Activated CD8-positive, alpha-beta memory T cell treated with anti-CD3 and anti-CD28 coated beads for 4 hours (primary cell): ENCODE measurements at regions not wholly inside any gene's neighbourhood (a gene's known extent, or its start where the extent isn't known, plus 50 kb on each side); places are given as distances from the start of the nearest gene placed in this dataset.
"Not testable (repeated sequence)": the region's sequence is repeated elsewhere in the genome, so short reads cannot be mapped to it uniquely, and the experiment has no call there.

Experiments
- DNase-seq, 2 donors: peaks; one replicate each; pipeline ENCODE4 v3.0.0-alpha.2; 2020; ENCODE audit warnings: low read depth in 2 of 2

DNA sequence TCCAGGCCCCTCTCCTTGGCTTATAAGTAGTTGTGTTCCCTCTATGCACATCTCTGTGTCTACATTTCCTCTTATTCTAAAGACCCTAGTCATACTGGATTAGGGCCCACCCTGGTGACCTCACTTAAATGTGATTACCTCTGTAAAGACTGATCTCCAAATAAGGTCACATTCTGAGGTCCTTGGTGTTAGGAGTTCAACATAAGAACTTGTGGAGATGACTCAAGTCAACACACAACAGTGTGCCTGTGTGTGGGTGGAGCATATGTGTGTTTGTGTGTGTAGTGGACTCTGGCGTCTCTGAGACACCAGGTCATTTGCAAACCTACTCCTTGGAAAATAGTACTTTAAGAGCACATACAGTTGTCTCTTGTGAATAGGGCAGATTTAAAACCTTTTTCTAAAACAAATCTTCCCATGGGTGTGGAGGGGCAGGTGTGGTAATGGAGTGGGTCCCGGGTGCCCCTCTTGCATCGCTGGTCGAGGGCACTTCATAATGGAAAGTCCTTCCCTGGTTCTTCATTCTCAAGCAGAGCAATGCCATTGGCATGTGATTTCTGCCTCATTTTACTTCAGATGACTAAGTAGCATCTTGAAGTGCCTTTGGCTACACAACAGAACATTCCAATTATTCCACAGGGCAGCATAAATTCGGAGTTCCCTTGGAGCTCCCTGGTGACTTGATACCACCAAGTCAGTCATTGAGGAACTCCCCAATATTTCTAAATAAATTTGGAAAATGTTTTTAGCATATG lies 84.4 kb downstream of the C9orf152 start:
- no peak for DNase-seq

DNA sequence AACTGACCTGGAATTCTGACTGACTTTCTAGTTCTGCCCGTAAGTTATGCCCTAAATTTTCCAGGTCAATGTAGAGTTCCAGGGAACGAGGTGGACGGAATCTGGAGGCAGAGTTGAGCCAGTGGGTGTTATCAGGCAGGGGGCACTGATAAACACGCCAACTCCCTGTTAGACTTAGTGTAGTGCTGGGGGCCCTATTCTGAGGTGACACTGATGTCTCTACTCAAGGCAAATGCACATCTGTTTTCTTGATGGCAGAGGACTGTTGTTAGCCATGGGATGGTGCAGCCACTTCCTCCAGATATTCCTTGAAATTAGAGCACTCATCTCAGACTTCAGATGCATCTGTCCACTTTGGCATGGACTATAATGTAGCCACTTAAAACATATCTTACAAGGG lies 83.5 kb downstream of the C9orf152 start:
- DNase-seq: no peak

DNA sequence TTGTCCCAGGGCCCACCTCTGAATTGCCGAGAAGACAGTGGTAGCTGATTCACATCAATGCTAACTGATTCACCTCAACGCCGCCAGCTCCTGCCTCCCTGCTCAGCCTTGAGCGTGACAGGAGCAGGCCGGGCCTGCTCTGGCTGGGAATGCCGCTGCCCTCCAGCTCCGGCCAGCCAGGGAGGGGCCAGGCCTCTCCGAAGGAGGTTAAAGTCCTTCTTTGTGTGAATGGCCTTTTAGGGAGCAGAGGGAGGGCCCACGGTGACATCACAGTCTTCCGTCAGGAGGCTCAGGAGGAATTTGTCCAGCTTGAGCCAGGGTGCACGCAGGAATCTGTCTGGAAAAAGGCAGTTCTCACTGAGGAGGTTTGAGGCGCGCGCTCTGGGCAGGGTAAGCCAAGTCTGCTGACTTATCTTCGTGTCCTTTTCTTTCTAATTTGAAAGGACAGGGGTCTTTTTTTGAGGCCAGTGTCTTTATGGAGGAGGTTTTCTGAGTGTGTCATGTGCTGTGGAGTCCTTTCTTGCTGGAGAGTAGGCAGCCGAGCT lies 82.7 kb downstream of the C9orf152 start:
- no peak for DNase-seq

DNA sequence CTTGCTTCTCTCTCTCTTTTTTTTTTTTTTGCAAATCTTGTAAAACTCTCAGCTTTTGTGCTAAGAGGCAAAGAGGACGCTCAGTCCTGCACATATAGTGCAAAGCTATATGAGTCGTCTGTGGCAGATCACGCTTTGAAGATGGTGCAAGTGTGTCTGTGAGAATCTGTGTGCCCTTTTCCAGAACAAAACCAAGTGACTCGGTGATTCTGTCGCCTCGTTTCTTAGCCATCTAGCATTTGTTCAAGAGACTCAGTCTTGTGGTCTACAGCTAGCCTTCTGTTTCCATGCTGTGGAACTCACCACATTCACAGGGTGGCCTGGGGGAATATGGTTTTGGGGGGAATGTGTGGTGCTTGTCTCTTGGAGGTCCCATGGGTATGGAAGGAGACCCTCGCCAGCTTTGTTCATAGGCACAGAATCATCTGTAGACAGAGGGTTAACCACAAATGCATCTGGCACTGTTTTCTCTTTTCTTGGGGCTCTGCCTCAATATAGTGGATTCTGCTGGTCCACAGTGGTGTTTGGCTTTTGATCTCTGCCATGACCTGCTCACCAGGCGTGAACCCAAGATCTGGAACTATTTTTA lies 82.1 kb downstream of the C9orf152 start:
- DNase-seq: no peak

DNA sequence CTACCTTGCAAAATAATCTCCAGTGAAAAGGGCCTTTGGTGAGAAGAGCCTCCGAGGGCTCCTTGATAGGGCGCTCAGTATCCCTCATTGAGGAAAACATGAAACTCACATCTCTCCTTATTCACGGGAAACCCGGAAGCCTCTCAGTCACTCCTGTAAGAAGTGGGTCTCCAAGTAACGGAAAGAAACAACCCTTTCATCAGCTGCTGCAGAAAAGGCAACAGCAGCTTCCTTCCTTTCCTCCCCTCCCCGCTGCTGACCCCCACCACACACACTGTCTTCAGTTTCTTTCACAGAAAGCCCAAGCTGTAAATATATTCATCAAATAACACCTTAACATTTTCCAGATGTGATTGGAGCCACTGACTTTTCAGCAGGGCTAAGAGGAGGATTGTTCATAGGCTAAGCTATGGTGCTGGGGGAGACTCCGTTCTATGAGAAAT lies 81.4 kb downstream of the C9orf152 start:
- no peak for DNase-seq

DNA sequence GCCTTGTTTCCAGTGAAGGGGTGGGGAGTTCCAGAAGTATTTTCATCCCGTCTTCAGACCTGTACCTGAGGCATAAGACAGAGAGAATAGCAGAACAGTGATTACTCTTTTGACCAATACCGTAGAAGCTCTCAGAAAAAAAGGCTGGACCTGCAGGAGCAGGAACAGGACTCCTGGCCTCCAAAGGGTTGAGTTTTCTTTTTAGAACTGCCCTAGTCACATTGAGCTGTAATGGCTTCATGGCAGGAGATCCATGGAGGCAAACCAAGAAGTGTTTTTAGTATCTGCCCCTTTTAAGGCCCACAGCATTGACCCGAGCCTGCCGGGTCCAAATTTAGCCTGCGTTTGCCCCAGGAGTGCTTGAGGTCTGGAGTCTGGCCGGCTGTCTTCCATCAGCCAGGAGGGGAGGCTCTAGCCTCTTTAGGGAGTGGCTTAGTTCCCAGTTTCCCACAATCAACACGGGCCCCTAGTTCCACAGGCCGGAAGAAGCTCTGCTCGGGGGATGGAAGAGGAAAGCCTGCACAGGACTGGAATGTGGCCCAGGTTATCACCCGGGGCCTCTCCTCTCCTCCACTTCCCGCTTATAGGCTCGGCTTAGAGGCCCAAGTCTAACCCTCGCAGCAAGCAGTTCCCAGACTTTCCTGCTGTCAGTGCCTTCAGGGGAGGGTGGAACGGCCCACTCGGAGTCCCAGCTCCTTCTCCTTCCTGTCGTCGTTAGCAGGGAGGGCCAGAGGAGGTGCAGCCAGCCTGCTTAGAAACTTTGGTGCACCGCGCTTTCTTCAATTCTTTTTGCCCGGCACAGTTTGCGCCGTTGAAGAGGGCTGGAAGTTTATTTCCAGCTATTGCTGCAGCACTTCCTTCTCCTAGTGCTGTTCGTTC lies 80.7 kb downstream of the C9orf152 start:
- DNase-seq: no peak

DNA sequence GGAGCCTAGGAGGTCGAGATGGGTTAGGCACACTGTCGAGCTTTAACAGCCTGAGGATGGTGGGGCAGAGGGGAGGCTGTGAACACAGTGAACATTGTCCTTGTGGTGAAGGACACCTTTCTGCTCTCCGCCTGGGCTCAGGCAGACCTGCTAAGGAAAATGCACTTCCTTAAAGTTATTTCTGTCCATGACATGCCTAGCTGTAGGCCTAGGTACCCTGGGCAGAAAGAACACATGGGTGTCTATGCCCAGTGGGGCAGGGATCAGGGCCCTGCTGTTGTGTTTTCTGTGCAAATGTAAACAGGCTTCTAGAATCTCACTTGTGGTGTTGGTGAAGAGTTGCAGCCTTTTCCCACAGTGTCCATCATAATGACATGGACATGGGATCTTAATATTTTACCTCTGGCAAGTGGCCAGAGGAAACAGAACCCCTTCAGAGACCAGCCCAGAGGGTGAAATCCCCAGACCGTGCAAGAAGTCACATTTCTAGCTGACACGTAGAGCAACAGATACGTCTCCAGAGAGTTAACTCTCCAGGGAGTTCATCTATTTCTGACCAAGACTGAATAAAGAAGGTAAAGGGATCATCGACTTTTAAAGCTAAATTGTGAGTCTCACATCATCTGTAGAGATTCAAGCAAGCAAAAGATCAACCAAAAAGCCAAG lies 79.2 kb downstream of the C9orf152 start:
- no peak for DNase-seq

DNA sequence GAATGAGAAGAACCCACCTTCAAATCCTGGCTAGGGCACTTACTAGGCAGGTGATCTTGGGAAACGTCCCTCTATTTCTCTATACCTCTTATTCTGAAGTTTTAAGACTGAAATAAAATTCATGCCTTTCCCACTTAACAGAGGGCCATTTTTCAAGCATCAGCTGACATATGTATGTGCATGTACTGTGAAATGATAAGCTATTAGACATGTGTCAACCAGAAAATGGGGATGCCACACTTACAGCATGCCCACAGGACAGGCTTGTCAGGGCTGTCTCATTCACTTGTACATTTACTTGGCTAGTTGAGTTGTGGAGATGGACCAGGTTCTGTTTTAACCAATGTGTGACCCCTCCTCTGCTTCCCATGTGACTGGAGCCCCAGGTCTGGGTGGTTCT lies 78.5 kb downstream of the C9orf152 start:
- no peak for DNase-seq

DNA sequence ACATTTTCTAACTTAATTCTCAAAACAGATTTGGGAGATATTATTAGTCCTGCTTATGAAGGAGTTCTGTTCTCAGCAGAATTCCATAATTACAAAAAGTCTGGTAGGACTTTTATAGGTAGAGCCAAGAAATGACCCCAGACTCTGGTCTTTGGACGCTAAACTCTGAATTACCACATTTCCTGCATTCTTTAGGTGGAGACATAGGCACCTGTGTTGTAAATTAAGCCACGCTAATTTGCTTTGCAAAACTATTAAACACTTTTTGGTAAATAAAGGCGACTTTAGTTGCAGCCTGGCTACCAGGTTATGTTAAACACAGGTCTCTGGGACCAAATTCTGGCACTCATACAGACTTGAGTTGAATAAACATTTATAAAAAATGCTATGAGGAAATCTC lies 77.7 kb downstream of the C9orf152 start:
- DNase-seq: no peak

DNA sequence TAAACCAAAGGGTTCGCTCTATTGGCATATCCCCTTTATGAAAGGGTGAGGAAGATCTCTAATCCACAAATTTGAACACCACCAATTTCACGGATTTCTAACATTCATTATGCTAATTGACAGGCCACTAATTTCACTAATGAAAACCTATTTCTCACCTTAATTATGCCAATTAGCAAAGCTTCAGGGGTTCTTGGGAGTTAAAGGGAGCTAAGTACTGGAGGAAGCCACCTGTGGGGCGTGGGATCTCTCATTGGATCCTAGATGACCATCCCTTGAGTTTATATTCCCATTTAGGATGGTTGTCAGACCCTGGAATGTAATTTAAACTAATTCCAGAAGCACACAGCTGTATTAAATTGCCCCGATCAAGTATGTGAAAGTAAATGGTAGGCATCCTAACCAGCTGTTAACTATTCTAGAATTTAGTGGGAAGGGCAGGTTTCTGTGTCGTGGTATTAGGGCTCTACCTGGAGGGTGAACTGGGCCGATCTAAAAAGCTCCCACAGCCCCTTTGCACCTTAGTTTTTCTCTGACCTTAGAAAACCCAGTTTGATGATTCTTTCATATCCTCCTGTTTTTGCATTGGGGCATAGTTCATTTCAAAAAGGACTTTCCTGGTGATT lies 77.1 kb downstream of the C9orf152 start:
- no peak for DNase-seq

DNA sequence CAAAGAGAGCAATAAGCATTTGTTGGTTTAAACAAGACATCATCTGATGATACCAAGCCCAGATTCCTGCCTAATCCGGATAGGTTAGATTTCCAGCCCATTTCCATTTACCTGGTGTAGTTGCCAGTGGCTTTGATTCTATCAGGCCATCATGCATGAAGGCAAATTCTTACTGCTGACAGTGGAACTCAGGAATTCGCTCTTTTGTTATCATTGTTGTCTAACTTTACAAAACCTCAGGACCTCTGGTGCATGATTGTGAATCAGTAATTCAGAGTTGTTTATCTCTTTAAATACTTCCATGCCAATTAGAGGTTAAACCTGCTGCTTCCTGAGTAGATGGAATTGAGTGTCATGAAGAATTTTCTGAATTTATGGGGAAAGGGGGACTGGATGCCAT lies 76.5 kb downstream of the C9orf152 start:
- no peak for DNase-seq

DNA sequence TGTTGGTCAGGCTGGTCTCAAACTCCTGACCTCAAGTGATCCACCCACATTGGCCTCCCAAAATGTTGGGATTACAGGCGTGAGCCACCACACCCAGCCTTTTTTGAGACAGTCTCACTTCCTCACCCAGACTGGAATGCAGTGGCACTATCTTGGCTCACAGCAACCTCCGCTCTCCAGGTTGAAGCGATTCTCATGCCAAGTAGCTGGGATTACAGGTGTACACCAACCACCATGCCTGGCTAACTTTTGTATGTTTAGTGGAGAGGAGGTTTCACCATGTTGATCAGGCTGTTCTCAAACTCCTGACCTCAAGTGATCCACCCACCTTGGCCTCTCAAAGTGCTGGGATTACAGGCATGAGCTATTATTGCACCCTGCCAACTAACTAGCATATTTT lies 75.4 kb downstream of the C9orf152 start:
- not testable (repeated sequence) for DNase-seq

DNA sequence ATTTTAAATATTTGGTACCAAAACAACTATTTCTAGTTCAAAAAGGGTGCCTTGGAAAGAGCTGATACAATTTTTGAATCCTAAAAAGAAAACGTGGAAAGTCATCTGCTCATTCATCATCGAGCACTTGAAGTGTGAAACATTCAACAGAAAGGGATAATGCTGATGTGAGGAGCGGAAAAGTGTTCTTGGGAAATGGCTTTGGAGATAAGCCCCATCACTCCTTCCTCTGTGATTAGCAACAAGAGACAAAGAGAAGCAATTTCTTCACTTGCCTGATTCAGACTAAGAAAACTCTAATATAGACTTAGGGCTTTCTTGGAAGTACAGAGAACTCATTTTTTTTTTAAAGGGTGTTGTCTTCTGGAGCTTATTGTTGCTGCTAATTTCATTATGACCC lies 74.9 kb downstream of the C9orf152 start:
- no peak for DNase-seq

DNA sequence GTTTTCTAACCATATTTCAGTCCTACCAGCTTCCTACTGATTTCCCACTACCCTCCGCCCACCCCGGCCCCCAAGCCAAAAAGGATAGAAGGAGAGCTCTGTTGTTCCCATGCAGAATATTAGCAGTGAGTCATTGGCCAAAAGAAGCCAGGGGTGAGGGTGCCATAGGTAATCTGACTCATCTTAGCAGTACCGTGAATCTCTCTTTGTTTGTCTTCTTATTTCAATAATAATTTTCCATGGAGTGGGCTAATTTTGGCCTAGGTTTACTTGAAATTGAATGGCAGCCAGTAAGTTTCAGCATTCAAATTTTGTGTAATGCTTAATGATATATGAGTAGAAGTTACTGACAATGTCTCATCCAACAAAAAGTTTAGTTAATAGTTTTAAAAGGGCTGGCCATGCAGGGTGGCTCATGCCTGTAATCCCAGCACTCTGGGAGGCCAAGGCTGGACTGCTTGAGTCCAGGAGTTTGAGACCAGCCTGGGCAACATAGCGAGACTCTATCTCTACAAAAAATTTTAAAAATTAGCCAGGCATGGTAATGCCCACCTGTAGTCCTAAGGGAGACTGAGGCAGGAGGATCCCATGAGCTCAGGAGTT lies 74.2 kb downstream of the C9orf152 start:
- no peak for DNase-seq

DNA sequence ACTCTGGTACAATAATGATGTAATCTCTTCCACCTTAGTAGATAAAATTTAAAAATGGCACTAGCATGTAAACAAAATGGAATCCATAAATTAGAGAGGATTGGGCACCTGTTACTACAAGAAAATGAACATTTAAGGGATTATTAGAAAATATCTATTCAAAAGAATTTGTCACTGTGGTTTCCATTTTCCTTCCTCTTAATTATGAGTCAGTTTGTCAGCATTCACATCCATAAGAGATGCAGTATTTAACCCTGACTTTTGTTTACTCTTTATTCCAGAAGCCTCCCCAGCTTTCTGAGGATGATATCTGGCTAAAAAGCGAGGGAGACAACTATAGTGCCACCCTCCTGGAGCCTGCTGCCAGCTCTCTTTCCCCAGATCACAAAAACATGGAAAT lies 72.1 kb downstream of the C9orf152 start:
- DNase-seq: no peak

DNA sequence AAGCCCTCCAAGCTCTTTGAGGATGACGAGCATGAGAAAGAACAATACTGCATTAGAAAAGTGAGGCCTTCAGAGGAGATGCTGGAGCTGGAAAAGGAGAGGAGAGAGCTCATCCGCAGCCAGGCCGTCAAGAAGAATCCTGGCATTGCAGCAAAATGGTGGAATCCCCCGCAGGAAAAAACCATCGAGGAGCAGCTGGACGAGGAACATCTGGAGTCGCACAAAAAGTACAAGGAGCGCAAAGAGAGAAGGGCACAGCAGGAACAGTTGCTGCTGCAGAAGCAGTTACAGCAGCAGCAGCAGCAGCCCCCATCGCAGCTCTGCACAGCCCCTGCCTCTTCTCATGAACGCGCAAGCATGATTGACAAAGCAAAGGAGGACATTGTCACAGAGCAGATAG lies 71.2 kb downstream of the C9orf152 start:
- DNase-seq: no peak

DNA sequence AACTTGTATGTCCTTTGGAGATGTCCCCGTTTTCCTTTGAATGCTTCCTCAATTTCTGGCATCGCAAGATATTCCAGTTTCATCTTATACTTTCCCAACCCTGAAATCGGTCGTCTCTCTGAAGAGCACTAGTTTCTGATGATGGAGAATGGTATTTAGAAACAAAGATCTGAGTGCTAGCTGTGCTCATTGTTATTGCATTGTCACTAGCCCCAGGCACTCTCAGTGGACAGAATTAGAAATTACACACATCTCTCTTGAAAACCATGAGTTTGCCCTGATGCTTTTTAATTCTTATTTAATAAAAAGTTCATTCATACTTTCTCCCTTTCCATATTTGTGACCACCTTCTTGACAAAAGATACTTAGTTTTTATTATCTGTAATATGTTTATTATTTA lies 67.7 kb downstream of the C9orf152 start:
- DNase-seq: no peak

DNA sequence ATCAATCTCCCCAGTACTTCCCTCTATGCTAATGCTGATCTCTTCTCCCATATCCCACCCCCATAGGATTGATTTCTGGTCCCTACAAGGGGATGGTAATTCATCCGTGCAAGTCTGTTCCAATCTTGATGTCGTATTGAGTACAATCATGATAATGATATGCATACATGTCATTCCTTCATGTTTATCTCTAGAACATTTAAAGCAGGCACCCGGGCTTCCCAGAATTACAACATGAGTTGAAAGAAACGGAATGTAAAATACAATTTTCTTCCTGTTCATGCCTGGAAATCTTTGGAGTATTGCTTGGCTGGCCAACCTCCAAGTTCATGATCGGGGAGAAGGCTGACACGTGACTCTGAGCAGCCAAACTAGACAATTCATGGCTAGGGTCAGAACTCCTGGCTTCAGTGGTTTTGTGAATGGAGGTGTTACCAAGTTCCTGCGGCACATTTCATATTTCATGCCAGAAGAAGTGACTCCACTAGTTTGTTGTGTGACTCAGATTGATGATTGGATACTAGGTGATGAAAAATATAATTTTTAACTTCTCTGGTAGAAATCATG lies 66.6 kb downstream of the C9orf152 start:
- no peak for DNase-seq

DNA sequence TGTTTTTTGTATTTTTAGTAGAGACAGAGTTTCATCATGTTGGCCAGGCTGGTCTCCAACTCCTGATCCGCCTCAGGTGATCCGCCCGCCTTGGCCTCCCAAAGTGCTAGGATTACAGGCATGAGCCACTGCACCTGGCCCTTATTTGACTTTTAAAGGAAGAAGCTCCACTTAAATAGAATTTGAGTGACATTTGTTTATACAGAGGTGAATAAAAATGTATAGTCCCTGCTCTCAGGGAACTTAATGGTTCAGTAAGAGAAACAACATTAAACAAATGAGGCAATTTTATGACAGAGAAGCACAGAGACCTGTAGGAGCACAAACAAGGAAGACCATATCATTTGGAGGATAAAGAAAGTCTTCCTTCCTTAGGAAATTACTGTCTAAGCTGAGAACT lies 65.7 kb downstream of the C9orf152 start:
- DNase-seq: no peak

DNA sequence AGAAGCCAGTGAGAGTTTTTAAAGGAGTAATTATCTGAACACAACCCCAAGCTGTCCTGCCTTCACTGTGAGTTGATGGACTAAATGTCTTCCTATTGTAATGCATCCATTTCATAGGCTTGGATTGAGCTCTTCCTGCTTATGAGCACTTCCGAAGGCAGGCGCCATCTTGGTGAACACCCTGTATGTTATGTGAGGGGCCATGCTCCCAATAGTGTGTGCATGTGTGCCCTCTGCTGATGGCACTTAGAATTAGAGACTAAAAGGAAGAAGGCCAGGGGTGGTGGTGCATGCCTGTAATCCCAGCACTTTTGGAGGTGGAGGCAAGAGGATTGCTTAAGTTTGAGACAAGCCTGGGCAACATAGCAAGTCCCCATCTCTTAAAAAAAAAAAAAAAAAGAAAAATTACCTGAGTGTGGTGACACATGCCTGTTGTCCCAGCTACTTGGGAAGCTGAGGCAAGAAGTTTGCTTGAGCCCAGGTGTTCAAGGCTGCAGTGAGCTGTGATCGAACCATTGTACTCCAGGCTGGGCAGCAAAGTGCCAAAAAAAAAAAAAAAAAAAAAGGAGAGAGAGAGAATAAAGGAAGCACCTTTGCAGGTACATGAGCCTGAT lies 65.0 kb downstream of the C9orf152 start:
- DNase-seq: no peak
